A204.1 (cell line): ENCODE measurements at regions not wholly inside any gene's neighbourhood (a gene's known extent, or its start where the extent isn't known, plus 50 kb on each side); places are given as distances from the start of the nearest gene placed in this dataset.

Source experiments
- FAIRE-seq: peaks from 2 replicates; lab custom pipeline; 2012; peaks lifted over from hg19 to GRCh38; lab: Jason Lieb, UNC

DNA sequence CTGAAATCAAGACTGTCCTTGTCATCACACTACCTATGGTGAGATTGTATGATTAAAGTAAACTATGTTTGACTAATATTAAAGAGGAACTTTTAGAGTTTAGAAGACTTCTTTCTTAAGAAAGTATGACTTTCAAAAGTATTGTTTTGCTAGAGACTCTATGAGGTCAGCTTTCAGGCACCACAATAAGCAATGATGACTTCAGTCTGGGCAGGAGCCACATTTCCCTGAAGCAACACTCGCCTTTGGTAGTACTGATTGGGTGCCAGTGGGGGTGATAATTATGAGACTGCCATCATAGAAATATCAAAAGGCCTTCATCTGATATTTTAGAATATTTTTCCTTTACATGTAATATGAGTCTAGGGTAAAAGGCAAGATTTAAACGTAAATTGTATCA is 212.6 kb downstream of the DTHD1 start:
- FAIRE-seq: no peak

- no peak for FAIRE-seq
Measured at GRCh38 chr4:36494747-36495146, 213.3 kb downstream of the DTHD1 start.

DNA sequence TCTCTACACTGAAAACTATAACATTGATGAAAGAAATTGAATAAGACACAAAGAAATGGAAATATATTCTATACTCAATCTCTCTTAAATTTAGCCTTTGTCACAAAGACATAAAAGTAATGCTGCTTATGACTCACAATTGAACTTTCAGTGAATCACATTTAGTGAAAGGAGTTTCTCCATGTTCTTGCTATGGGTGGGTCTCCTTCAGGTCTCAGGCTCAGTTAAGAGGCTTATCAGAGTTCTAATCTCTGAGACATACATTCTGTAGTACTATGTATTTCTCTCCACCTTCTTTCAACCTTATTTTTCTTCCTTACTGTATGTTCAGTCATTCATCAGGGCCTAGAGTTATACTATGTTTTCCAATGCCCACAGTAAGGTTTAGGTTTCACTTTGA is 220.9 kb downstream of the DTHD1 start:
- no peak for FAIRE-seq

DNA sequence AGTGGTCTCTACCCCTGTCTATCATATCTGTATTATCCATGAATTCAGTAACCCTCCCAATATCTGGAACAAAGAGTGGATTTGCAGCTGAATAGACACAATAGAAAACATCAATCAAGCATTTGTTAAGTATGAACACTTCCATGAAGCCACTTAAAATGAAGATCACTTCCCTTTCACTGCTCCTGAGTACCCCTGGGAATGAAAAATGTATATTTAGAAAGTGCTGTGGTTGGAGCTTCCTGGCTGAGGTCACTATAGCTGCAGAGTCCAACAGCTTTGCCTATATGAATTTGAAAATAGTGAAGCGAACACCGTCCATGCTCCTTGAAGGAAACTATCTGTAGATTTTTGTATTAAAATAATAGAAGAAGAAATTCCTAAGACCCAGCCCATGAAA is 227.0 kb downstream of the DTHD1 start:
- no peak for FAIRE-seq

GRCh38 chr4:36509845-36510244 is 228.4 kb downstream of the DTHD1 start:
- no peak for FAIRE-seq

DNA sequence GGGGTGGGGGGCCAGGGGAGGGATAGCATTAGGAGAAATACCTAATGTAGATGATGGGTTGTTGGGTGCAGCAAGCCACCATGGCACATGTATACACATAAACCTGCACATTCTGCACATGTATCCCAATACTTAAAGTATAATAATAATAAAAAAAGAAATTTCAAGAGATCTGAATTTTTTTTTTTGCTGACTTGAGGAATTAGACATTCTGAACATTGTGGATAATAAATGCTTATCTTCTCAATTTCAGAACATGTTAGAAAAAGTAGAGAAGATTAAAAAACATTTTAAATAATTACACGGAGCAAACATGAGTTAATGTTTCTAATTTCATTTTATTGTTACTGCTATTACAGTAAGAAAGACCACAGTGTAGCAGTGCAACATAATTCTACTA is 230.4 kb downstream of the DTHD1 start:
- no peak for FAIRE-seq

- no peak for FAIRE-seq
Measured at GRCh38 chr4:36516522-36517095, 235.2 kb downstream of the DTHD1 start.

GRCh38 chr4:36523182-36523581 is 241.8 kb downstream of the DTHD1 start:
- FAIRE-seq: no peak

GRCh38 chr4:36532670-36533379 is 251.4 kb downstream of the DTHD1 start:
- FAIRE-seq: no peak

GRCh38 chr4:36533944-36534343 is 252.5 kb downstream of the DTHD1 start:
- no peak for FAIRE-seq

DNA sequence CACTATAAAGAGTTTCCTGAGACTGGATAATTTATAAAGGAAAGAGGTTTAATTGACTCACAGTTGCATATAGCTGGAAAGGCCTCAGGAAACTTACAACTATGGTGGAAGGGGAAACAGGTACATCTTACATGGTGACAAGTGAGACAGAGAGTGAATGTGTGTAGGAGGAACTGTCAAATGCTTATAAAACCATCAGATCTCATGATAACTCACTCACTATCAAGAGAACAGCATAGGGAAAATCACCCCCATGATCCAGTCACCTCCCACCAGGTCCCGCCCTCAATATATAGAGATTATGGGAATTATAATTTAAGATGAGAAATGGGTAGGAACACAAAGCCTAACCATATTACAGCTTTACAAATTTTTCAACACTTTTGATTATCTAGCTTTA is 266.0 kb downstream of the DTHD1 start:
- FAIRE-seq: no peak

GRCh38 chr4:36549252-36549651 is 267.8 kb downstream of the DTHD1 start:
- no peak for FAIRE-seq

GRCh38 chr4:36549992-36550391 is 268.6 kb downstream of the DTHD1 start:
- no peak for FAIRE-seq

DNA sequence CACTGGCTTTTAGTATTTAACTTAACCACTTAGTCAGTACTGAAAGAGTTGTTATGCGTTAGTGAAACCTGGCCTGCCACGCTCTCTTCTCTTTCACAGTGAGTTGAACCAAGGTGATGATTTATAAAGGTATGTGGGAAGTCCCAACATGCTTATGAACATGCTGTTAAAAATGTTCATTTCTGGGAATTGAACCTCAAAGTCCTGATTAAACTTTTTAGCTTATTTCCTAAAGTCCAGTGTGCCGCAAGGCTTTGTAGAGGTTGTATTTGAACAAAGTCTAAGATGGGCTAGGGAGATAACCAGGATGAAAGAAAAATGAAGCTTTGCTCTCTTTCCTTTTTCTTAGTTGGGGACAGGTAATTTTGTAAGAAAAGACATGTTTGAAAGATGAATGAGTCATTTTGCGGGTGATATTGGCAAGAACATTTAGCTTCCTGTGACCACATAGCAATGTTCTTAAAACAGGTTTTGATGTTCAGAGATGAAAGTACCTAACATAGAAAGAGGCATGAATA is 270.3 kb downstream of the DTHD1 start:
- no peak for FAIRE-seq

- no peak for FAIRE-seq
Measured at GRCh38 chr4:36553029-36553428, 271.6 kb downstream of the DTHD1 start.

GRCh38 chr4:36553453-36553852 is 272.0 kb downstream of the DTHD1 start:
- no peak for FAIRE-seq

- FAIRE-seq: no peak
Measured at GRCh38 chr4:36556984-36557383, 275.6 kb downstream of the DTHD1 start.

- FAIRE-seq: no peak
Measured at GRCh38 chr4:36568575-36568974, 287.2 kb downstream of the DTHD1 start.

DNA sequence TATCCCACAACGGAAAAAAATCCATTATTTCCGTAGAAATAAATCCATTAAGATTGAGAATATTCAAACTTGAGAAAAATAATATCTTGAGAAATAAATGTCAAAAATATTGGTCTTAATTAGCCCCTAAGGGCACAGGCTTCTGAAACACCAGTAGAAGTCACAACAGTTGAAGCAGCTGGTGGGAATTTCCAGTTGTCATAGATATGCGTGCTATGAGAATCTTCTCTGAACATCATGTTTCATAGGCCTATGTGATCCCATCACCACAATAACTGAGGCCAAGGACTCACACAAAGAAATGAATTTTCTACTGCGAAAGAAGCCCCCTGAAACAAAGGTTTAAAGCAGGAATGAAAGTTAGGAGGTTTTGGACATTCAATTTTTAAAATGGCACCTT is 292.0 kb downstream of the DTHD1 start:
- FAIRE-seq: no peak

DNA sequence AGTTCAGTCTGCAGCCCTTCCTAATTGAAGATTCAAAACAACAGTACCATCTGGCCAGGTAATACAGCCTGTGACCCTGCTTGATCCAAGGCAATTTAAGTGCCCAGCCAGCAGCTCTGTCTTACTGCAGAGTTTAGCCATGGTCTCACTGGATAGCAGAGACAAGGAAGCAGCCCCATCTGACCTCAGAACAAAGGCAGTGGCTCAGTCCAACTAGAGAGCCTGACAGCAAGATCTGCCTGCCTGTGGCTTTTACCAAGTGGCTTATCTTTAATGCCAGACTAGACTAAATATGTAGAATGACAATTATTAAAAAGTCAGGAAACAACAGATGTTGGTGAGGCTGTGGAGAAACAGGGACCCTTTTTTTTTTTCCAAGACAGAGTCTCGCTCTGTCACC is 293.4 kb downstream of the DTHD1 start:
- FAIRE-seq: no peak

DNA sequence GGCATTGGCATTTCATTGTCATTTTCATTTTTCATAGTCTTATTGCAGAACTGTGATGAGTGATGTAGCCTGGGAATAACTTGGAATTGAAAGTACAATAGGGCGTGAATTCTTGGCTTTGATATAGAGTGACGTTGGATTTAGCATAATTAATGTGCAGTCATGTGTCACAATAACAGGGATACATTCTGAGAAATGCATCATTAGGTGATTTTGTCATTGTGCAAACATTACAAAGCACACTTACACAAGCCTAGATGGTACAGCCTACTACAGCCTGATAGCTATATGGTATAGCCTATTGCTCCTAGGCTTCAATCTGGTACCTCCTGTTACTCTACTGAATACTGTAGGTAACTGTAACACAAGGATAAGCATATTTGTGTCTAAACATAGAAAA is 300.8 kb downstream of the DTHD1 start:
- FAIRE-seq: no peak

- no peak for FAIRE-seq
Measured at GRCh38 chr4:36587909-36588472, 306.6 kb downstream of the DTHD1 start.

- no peak for FAIRE-seq
Measured at GRCh38 chr4:36590343-36590742, 308.9 kb downstream of the DTHD1 start.
